Gastrocnemius medialis (tissue), 4 donors: ENCODE measurements at regions not wholly inside any gene's neighbourhood (a gene's known extent, or its start where the extent isn't known, plus 50 kb on each side); places are given as distances from the start of the nearest gene placed in this dataset.

Experiments
- CTCF ChIP-seq, 5 experiments: fragments of 450-650 bp in 3 of 5; fragments of 200-600 bp in 2 of 5; sonication (generic) in 2 of 5; IDR thresholded peaks in 4 of 5; conservative IDR thresholded peaks in 1 of 5; 1 replicate in 4 of 5; 2 replicates in 1 of 5; pipeline ENCODE4 v1.5.1; 2016 to 2019; ENCODE audit warnings: antibody characterized with exemption in 5 of 5, mild to moderate bottlenecking in 3 of 5, moderate library complexity in 3 of 5
- POLR2A ChIP-seq, 2 donors: fragments of 450-650 bp; IDR thresholded peaks; one replicate each; pipeline ENCODE4 v1.6.1; 2017; ENCODE audit warnings: antibody characterized with exemption in 2 of 2, mild to moderate bottlenecking in 2 of 2, moderate library complexity in 2 of 2

GRCh38 chr22:48205161-48205560 lies 1442.7 kb downstream of the TBC1D22A start:
- TF ChIP-seq CTCF (IDR thresholded peaks at IDR 0.05 in 4 of 5, conservative IDR thresholded peaks at IDR 0.05 in 1 of 5) (no peak), POLR2A (IDR thresholded peaks at IDR 0.05) (no peak)
